H1 (cell line): ENCODE measurements at regions not wholly inside any gene's neighbourhood (a gene's known extent, or its start where the extent isn't known, plus 50 kb on each side); places are given as distances from the start of the nearest gene placed in this dataset.

Experiments
- CTCF ChIA-PET: fragments of 300-600 bp; sonication (Branson Sonifier 250); formaldehyde crosslinking; loops from one replicate; lab custom pipeline; 2021; ENCODE audit not compliant: partially characterized antibody; lab: Charles Lee
- POLR2A ChIA-PET: fragments of 300-600 bp; sonication (Branson Sonifier 250); formaldehyde crosslinking; loops from one replicate; lab custom pipeline; 2021; ENCODE audit warnings: inconsistent platforms; ENCODE audit not compliant: partially characterized antibody; lab: Charles Lee
- DNase-seq, 2 experiments: peaks; one replicate each; pipeline versions ENCODE4 v3.0.0 to v3.0.0-alpha.2; 2010 to 2022; ENCODE audit warnings: low spot score in 2 of 2, low read depth in 1 of 2, mixed read lengths in 1 of 2
- FAIRE-seq: peaks from 2 replicates; lab custom pipeline; 2011; peaks lifted over from hg19 to GRCh38; lab: Jason Lieb, UNC
- H2AFZ ChIP-seq: 2 replicates; pipeline ENCODE4 v1.8.1; 2012; ENCODE audit warnings: low read length, inconsistent platforms
- H2AK5ac ChIP-seq: 2 replicates; pipeline ENCODE4 v1.6.1; 2013; ENCODE audit warnings: low read depth, low read length
- H2BK120ac ChIP-seq: replicated peaks from 2 replicates; pipeline ENCODE3; 2013; ENCODE audit warnings: low read depth, low read length, inconsistent platforms
- H2BK12ac ChIP-seq: 2 replicates; pipeline ENCODE4 v1.6.1; 2013; ENCODE audit warnings: low read depth, low read length
- H2BK15ac ChIP-seq: 2 replicates; pipeline ENCODE4 v1.6.1; 2013; ENCODE audit warnings: low read length
- H2BK20ac ChIP-seq: 2 replicates; pipeline ENCODE4 v1.6.1; 2013; ENCODE audit warnings: low read length
- H2BK5ac ChIP-seq: 2 replicates; pipeline ENCODE4 v1.6.1; 2013; ENCODE audit warnings: low read depth, low read length
- H3K14ac ChIP-seq: 2 replicates; pipeline ENCODE4 v1.6.1; 2013; ENCODE audit warnings: inconsistent platforms; ENCODE audit not compliant: insufficient read length
- H3K18ac ChIP-seq: 2 replicates; pipeline ENCODE4 v1.6.1; 2013; ENCODE audit warnings: low read length; ENCODE audit errors: extremely low read depth
- H3K23ac ChIP-seq: 2 replicates; pipeline ENCODE4 v1.6.1; 2013; ENCODE audit warnings: inconsistent platforms; ENCODE audit not compliant: insufficient read length
- H3K23me2 ChIP-seq: 2 replicates; pipeline ENCODE4 v1.6.1; 2013; ENCODE audit warnings: low read depth, low read length
- H3K27ac ChIP-seq: 2 replicates; pipeline ENCODE4 v1.6.1; 2011; ENCODE audit warnings: low read depth, low read length, inconsistent platforms
- H3K27me3 ChIP-seq, 4 experiments: replicated peaks in 1 of 4; 1 replicate in 1 of 4; 2 replicates in 3 of 4; pipeline versions ENCODE4 v1.6.1 to v1.8.1; 2011 to 2013; ENCODE audit warnings: low read length in 3 of 4, mild to moderate bottlenecking in 3 of 4, inconsistent platforms in 2 of 4, mixed read lengths in 2 of 4, moderate library complexity in 1 of 4; ENCODE audit not compliant: control insufficient read depth in 3 of 4, insufficient read depth in 3 of 4; ENCODE audit errors: extremely low read depth in 1 of 4
- H3K36me3 ChIP-seq, 4 experiments: 2 replicates each; pipeline versions ENCODE4 v1.6.1 to v1.8.1; 2011 to 2013; ENCODE audit warnings: mild to moderate bottlenecking in 4 of 4, low read length in 3 of 4, moderate library complexity in 2 of 4, control low read depth in 1 of 4, inconsistent platforms in 1 of 4; ENCODE audit not compliant: insufficient read depth in 4 of 4, control insufficient read depth in 2 of 4
- H3K4ac ChIP-seq: replicated peaks from 2 replicates; pipeline ENCODE3; 2013; ENCODE audit warnings: low read length, low read depth, mixed read lengths, inconsistent platforms; ENCODE audit not compliant: insufficient read length
- H3K4me1 ChIP-seq, 4 experiments: replicated peaks in 1 of 4; 1 replicate in 1 of 4; 2 replicates in 3 of 4; pipeline versions ENCODE4 v1.6.1 to v1.8.1; 2011 to 2013; ENCODE audit warnings: low read length in 3 of 4, inconsistent platforms in 2 of 4, mixed read lengths in 1 of 4; ENCODE audit not compliant: insufficient read depth in 4 of 4, control insufficient read depth in 3 of 4
- H3K4me2 ChIP-seq, 2 experiments: 2 replicates each; pipeline versions ENCODE4 v1.6.1 to v1.8.1; 2011 to 2013; ENCODE audit warnings: low read depth in 2 of 2, low read length in 2 of 2, control low read depth in 1 of 2, inconsistent platforms in 1 of 2, mild to moderate bottlenecking in 1 of 2; ENCODE audit not compliant: insufficient read depth in 1 of 2
- H3K4me3 ChIP-seq, 4 experiments: fragments of 200-600, 300-600 bp in 1 of 4; sonication (generic), shearing (Covaris generic), sonication (Bioruptor Twin) in 1 of 4; 2 replicates each; pipeline versions ENCODE4 v1.5.1 to v1.8.1; 2011 to 2016; ENCODE audit warnings: low read length in 4 of 4, low read depth in 3 of 4, control low read depth in 2 of 4, inconsistent platforms in 2 of 4, mild to moderate bottlenecking in 2 of 4, mixed read lengths in 1 of 4, moderate library complexity in 1 of 4; ENCODE audit not compliant: insufficient read depth in 2 of 4; ENCODE audit errors: extremely low read depth in 1 of 4
- H3K56ac ChIP-seq: replicated peaks from 2 replicates; pipeline ENCODE3; 2013; ENCODE audit warnings: low read depth, mild to moderate bottlenecking, mixed read lengths, low read length, inconsistent platforms; ENCODE audit not compliant: insufficient read length
- H3K79me1 ChIP-seq: 2 replicates; pipeline ENCODE4 v1.6.1; 2013; ENCODE audit warnings: low read depth, low read length, control low read depth
- H3K79me2 ChIP-seq, 2 experiments: 2 replicates each; pipeline versions ENCODE4 v1.6.1 to v1.8.1; 2012 to 2013; ENCODE audit warnings: low read length in 2 of 2, mild to moderate bottlenecking in 2 of 2, inconsistent platforms in 1 of 2; ENCODE audit not compliant: insufficient read depth in 2 of 2, control insufficient read depth in 1 of 2
- H3K9ac ChIP-seq, 4 experiments: replicated peaks in 1 of 4; 1 replicate in 1 of 4; 2 replicates in 3 of 4; pipeline versions ENCODE4 v1.6.1 to v1.8.1; 2011 to 2013; ENCODE audit warnings: low read depth in 3 of 4, low read length in 3 of 4, control low read depth in 2 of 4, mild to moderate bottlenecking in 2 of 4, moderate library complexity in 2 of 4, inconsistent platforms in 1 of 4; ENCODE audit errors: extremely low read depth in 1 of 4
- H3K9me3 ChIP-seq, 2 experiments: 2 replicates each; pipeline versions ENCODE4 v1.6.1 to v1.8.1; 2012 to 2013; ENCODE audit warnings: mild to moderate bottlenecking in 2 of 2, moderate library complexity in 2 of 2, control low read depth in 1 of 2, inconsistent platforms in 1 of 2, low read depth in 1 of 2, low read length in 1 of 2, mixed read lengths in 1 of 2; ENCODE audit not compliant: insufficient read depth in 2 of 2
- H4K20me1 ChIP-seq, 2 experiments: replicated peaks in 1 of 2; 2 replicates each; pipeline versions ENCODE3 to v1.8.1; 2011 to 2013; ENCODE audit warnings: inconsistent platforms in 2 of 2, low read length in 2 of 2, mild to moderate bottlenecking in 1 of 2; ENCODE audit not compliant: insufficient read depth in 2 of 2, control insufficient read depth in 1 of 2
- H4K5ac ChIP-seq: 2 replicates; pipeline ENCODE4 v1.6.1; 2013; ENCODE audit warnings: low read length, low read depth, mixed read lengths, inconsistent platforms; ENCODE audit not compliant: insufficient read length
- H4K8ac ChIP-seq: 2 replicates; pipeline ENCODE4 v1.8.0; 2013; ENCODE audit warnings: mild to moderate bottlenecking, moderate library complexity, low read length, inconsistent platforms; ENCODE audit not compliant: insufficient read depth; ENCODE audit errors: extremely low read depth
- H4K91ac ChIP-seq: replicated peaks from 2 replicates; pipeline ENCODE3; 2013; ENCODE audit warnings: low read length, mixed read lengths, inconsistent platforms; ENCODE audit not compliant: insufficient read length
- CEBPB ChIP-seq: IDR thresholded peaks from 2 replicates; pipeline ENCODE4 v1.6.1; 2012; ENCODE audit warnings: low read depth, low read length
- HDAC6 ChIP-seq: IDR thresholded peaks from one replicate; pipeline ENCODE4 v1.7.1; 2012; ENCODE audit warnings: low read depth, mild to moderate bottlenecking, inconsistent platforms, low read length, moderate library complexity
- WGBS, 2 experiments: shearing (Covaris generic) in 1 of 2; methylation state at CpG; one replicate each; pipeline versions ENCODE4 v1.1.6 to v1.1.7; 2013 to 2015; ENCODE audit warnings: low lambda C conversion rate in 2 of 2, mixed read lengths in 2 of 2, inconsistent platforms in 1 of 2, low coverage in 1 of 2, missing lambda C conversion rate in 1 of 2; ENCODE audit not compliant: insufficient replicate concordance in 2 of 2, insufficient coverage in 1 of 2, insufficient read length in 1 of 2; ENCODE audit errors: extremely low coverage in 1 of 2, missing lambda C conversion rate in 1 of 2; 5-methylcytosine and 5-hydroxymethylcytosine counted together

GRCh38 chr2:12199491-12200211 lies 453.2 kb downstream of the LPIN1 start:
- FAIRE-seq, result no peak
- Histone ChIP-seq H4K8ac (no peak overlapping the region), H2BK120ac (no peak overlapping the region), H3K27ac (no peak overlapping the region), H2BK15ac (no peak overlapping the region), H3K4me2 (no peak overlapping the region), H3K4ac (no peak overlapping the region), H2BK5ac (no peak overlapping the region), H2BK12ac (no peak overlapping the region), H3K79me2 (no peaks in the 10 kb centered on the region), H3K27me3 (no peaks in the 10 kb centered on the region), H3K23me2 (no peaks in the 10 kb centered on the region), H3K14ac (no peak overlapping the region), H3K4me3 (no peak overlapping the region), H4K5ac (no peak overlapping the region), H3K4me1 (peaks cover 0 to 3% (median 0%) of the 10 kb centered on the region in 4 experiments; a peak in 1 of 7 replicates), H4K20me1 (no peaks in the 10 kb centered on the region), H3K23ac (no peak overlapping the region), H2BK20ac (no peak overlapping the region), H2AK5ac (no peak overlapping the region), H3K18ac (no peak overlapping the region), H2AFZ (peak overlapping the region; percentile 45; the same call in 1 of the 2 replicates), H3K36me3 (no peaks in the 10 kb centered on the region; a peak in 1 of 8 replicates), H3K9ac (no peak overlapping the region), H4K91ac (no peak overlapping the region), H3K56ac (no peak overlapping the region), H3K79me1 (no peaks in the 10 kb centered on the region), H3K9me3 (no peaks in the 10 kb centered on the region)
- POLR2A ChIA-PET, result no interaction called here
- WGBS, 2 experiments, result 82% methylated on average over 8 of the region's 8 CpGs; no CpG with 5 or more reads in 1 of the 2 experiments
- CTCF ChIA-PET, result interaction anchor here (1.2 kb wide), 1 partner anchor 117 kb away, joined by 3 read pairs; no protein-coding TSS in a partner anchor
- no peak for DNase-seq
- no peak for TF ChIP-seq HDAC6
- no peak for TF ChIP-seq CEBPB
